CD14-positive monocyte (primary cell): ENCODE measurements at regions not wholly inside any gene's neighbourhood (a gene's known extent, or its start where the extent isn't known, plus 50 kb on each side); places are given as distances from the start of the nearest gene placed in this dataset.
"Not testable (repeated sequence)": the region's sequence is repeated elsewhere in the genome, so short reads cannot be mapped to it uniquely, and the experiment has no call there.

Source experiments
- DNase-seq, 3 donors: peaks; one replicate each; pipeline ENCODE4 v3.0.0-alpha.2; 2011 to 2022
- H2AFZ ChIP-seq: 2 replicates; pipeline ENCODE4 v1.6.0; 2012; ENCODE audit warnings: mild to moderate bottlenecking, low read depth, low read length, inconsistent platforms; ENCODE audit not compliant: insufficient read depth, poor library complexity, severe bottlenecking
- H3K27ac ChIP-seq, 2 donors: 1 replicate in 1 of 2; 2 replicates in 1 of 2; pipeline ENCODE4 v1.5.1; 2012 to 2013; ENCODE audit warnings: low read length in 2 of 2, control low read depth in 1 of 2, inconsistent platforms in 1 of 2, low read depth in 1 of 2, mild to moderate bottlenecking in 1 of 2
- H3K27me3 ChIP-seq, 2 donors: one replicate each; pipeline versions ENCODE4 v1.6.0 to v1.6.1; 2011 to 2013; ENCODE audit warnings: low read length in 2 of 2; ENCODE audit not compliant: control insufficient read depth in 2 of 2, insufficient read depth in 2 of 2
- H3K36me3 ChIP-seq, 2 donors: replicated peaks in 1 of 2; 1 replicate in 1 of 2; 2 replicates in 1 of 2; pipeline versions ENCODE4 v1.5.1 to v1.6.1; 2012 to 2013; ENCODE audit warnings: low read length in 2 of 2, control low read depth in 1 of 2, inconsistent platforms in 1 of 2, mild to moderate bottlenecking in 1 of 2; ENCODE audit not compliant: insufficient read depth in 2 of 2, control insufficient read depth in 1 of 2
- H3K4me1 ChIP-seq, 2 donors: 1 replicate in 1 of 2; 2 replicates in 1 of 2; pipeline versions ENCODE4 v1.5.1 to v1.6.1; 2012 to 2013; ENCODE audit warnings: low read length in 2 of 2, control low read depth in 1 of 2, inconsistent platforms in 1 of 2, mild to moderate bottlenecking in 1 of 2, moderate library complexity in 1 of 2; ENCODE audit not compliant: insufficient read depth in 2 of 2, control insufficient read depth in 1 of 2
- H3K4me2 ChIP-seq: replicated peaks from 2 replicates; pipeline ENCODE3; 2012; ENCODE audit warnings: low read length, moderate library complexity, mild to moderate bottlenecking; ENCODE audit not compliant: poor library complexity, severe bottlenecking; ENCODE audit errors: extremely low read depth
- H3K4me3 ChIP-seq, 3 experiments: fragments of 200-600 bp in 1 of 3; sonication (generic) in 1 of 3; replicated peaks in 1 of 3; 1 replicate in 2 of 3; 2 replicates in 1 of 3; pipeline ENCODE4 v1.5.1; 2011 to 2013; ENCODE audit warnings: low read length in 3 of 3, mild to moderate bottlenecking in 3 of 3, control low read depth in 2 of 3, low read depth in 2 of 3, inconsistent platforms in 1 of 3, moderate library complexity in 1 of 3
- H3K79me2 ChIP-seq: 2 replicates; pipeline ENCODE4 v1.6.0; 2012; ENCODE audit warnings: mild to moderate bottlenecking, control low read depth, inconsistent platforms, low read length, moderate library complexity; ENCODE audit not compliant: insufficient read depth
- H3K9ac ChIP-seq: 2 replicates; pipeline ENCODE4 v1.6.0; 2017; ENCODE audit warnings: low read length, mild to moderate bottlenecking; ENCODE audit not compliant: insufficient read depth, poor library complexity, severe bottlenecking
- H3K9me3 ChIP-seq, 2 donors: replicated peaks in 1 of 2; 1 replicate in 1 of 2; 2 replicates in 1 of 2; pipeline versions ENCODE4 v1.5.1 to v1.6.1; 2012 to 2013; ENCODE audit warnings: low read length in 2 of 2, control low read depth in 1 of 2; ENCODE audit not compliant: control insufficient read depth in 1 of 2, insufficient read depth in 1 of 2
- H4K20me1 ChIP-seq: 2 replicates; pipeline ENCODE4 v1.6.0; 2012; ENCODE audit warnings: mild to moderate bottlenecking, low read length, control low read depth, moderate library complexity; ENCODE audit not compliant: insufficient read depth
- H3K27ac Mint-ChIP-seq, 7 donors: one replicate each; pipeline ENCODE4 v1.8.0; 2020; ENCODE audit warnings: mild to moderate bottlenecking in 7 of 7, mixed read lengths in 7 of 7, moderate library complexity in 6 of 7, inconsistent platforms in 2 of 7
- H3K27me3 Mint-ChIP-seq, 3 donors: one replicate each; pipeline ENCODE4 v1.8.0; 2021 to 2022; ENCODE audit warnings: low read depth in 3 of 3, mild to moderate bottlenecking in 3 of 3, mixed read lengths in 3 of 3, moderate library complexity in 3 of 3, inconsistent platforms in 1 of 3
- H3K36me3 Mint-ChIP-seq, 2 donors: one replicate each; pipeline ENCODE4 v1.8.0; 2020; ENCODE audit warnings: mixed read lengths in 2 of 2, inconsistent platforms in 1 of 2, mild to moderate bottlenecking in 1 of 2
- H3K4me1 Mint-ChIP-seq: one replicate; pipeline ENCODE4 v1.8.0; 2020; ENCODE audit warnings: mild to moderate bottlenecking, mixed read lengths
- H3K4me3 Mint-ChIP-seq, 2 donors: one replicate each; pipeline ENCODE4 v1.8.0; 2020; ENCODE audit warnings: mild to moderate bottlenecking in 2 of 2, mixed read lengths in 2 of 2, moderate library complexity in 1 of 2
- H3K9me3 Mint-ChIP-seq, 7 donors: one replicate each; pipeline ENCODE4 v1.8.0; 2020 to 2022; ENCODE audit warnings: mixed read lengths in 7 of 7, mild to moderate bottlenecking in 6 of 7, moderate library complexity in 6 of 7, inconsistent platforms in 2 of 7
- CTCF ChIP-seq: fragments of 200-600 bp; IDR thresholded peaks from one replicate; pipeline ENCODE4 v1.8.0; 2022; ENCODE audit warnings: antibody characterized with exemption, mild to moderate bottlenecking
- WGBS: methylation state at CpG from one replicate; pipeline ENCODE4 v1.1.5; 2013; ENCODE audit warnings: missing lambda C conversion rate; ENCODE audit not compliant: insufficient coverage; 5-methylcytosine and 5-hydroxymethylcytosine counted together
- intact Hi-C, 2 donors: fragments of 100-400 bp; cut with micrococcal nuclease; formaldehyde crosslinking; loops; one replicate each; pipeline versions ENCODE4 v1.15.0 to v1.15.1; 2023

DNA sequence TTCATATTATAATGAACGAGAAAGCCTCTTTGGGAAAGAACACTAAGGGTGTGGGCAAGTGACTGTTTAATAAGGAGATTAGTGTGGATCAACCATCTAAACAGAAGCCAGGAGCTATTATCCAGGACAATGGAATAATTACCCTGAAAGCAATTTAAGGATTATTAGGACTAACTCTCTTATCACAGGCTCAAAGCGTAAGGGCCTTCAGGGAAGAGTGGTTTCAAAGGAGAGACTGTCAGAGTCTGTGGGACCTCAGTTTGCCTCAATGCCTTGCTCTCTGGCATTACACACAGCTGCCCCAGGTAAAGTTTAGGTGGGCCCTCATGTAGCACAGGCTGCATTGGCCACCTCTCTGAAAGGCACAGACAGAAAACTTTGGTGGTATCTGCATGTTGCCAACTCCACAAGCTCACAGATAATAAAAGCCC is 717.2 kb upstream of the ADGRL3 start:
- no peak overlapping the region for H3K4me3 ChIP-seq
- no peak overlapping the region for H3K4me2 ChIP-seq
- H3K79me2 ChIP-seq, result no peaks in the 10 kb centered on the region
- DNase-seq, result no peak
- no peak overlapping the region for H3K9ac ChIP-seq
- no peaks in the 10 kb centered on the region for H3K4me1 ChIP-seq
- Mint-ChIP-seq H3K27ac (no peak overlapping the region), H3K9me3 (no peaks in the 10 kb centered on the region), H3K4me3 (no peak overlapping the region), H3K36me3 (no peaks in the 10 kb centered on the region), H3K4me1 (no peaks in the 10 kb centered on the region), H3K27me3 (no peaks in the 10 kb centered on the region)
- H2AFZ ChIP-seq, result no peak overlapping the region
- no peak overlapping the region for H3K27ac ChIP-seq
- no peaks in the 10 kb centered on the region for H3K27me3 ChIP-seq
- WGBS, result no CpG with 5 or more reads among the region's 2 CpGs
- H4K20me1 ChIP-seq, result no peaks in the 10 kb centered on the region
- intact Hi-C loops, result no loop called here
- no peak for TF ChIP-seq CTCF
- H3K36me3 ChIP-seq, result no peaks in the 10 kb centered on the region
- H3K9me3 ChIP-seq, result no peaks in the 10 kb centered on the region

DNA sequence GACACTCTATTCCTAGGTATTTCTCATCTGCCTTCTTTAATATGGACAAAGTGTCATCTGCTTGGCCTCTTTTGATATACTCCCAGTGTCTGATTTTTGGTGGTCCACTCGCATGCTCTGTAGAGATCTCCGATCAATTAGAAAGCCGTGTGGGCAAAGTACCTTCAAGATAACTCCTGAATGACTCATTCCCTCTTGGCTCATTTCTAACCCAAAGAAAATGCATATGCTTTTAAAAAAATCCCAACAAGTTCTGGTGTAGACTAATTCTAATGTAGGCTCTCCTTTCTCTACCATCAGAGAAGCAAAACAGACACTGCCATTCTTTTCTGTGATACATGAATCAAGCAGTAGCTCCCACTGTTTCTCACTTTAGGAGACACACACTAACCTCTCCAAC is 714.9 kb upstream of the ADGRL3 start:
- Mint-ChIP-seq H3K4me1 (no peaks in the 10 kb centered on the region), H3K9me3 (no peaks in the 10 kb centered on the region)

GRCh38 chr4:60487118-60487761 is 712.9 kb upstream of the ADGRL3 start:
- H3K79me2 ChIP-seq, H3K4me3 ChIP-seq, H3K4me1 Mint-ChIP-seq, H3K9me3 ChIP-seq, H3K9me3 Mint-ChIP-seq, H3K4me2 ChIP-seq, H3K36me3 ChIP-seq, H3K27ac Mint-ChIP-seq, H3K4me1 ChIP-seq, H3K36me3 Mint-ChIP-seq, H3K9ac ChIP-seq, H3K4me3 Mint-ChIP-seq, intact Hi-C loops, H3K27ac ChIP-seq, H3K27me3 Mint-ChIP-seq, H2AFZ ChIP-seq, DNase-seq, H3K27me3 ChIP-seq, H4K20me1 ChIP-seq: not testable (repeated sequence)
- 100% methylated on average over 1 of the region's 3 CpGs for WGBS

More for the DNA sequence above, 714.9 kb upstream of the ADGRL3 start:
- Histone ChIP-seq H4K20me1 (no peaks in the 10 kb centered on the region), H3K4me2 (no peak overlapping the region), H3K4me1 (no peaks in the 10 kb centered on the region), H3K79me2 (no peaks in the 10 kb centered on the region), H3K27ac (no peak overlapping the region), H3K9me3 (no peaks in the 10 kb centered on the region), H3K4me3 (no peak overlapping the region), H3K9ac (no peak overlapping the region), H3K27me3 (no peaks in the 10 kb centered on the region), H3K36me3 (no peaks in the 10 kb centered on the region), H2AFZ (no peak overlapping the region)
- H3K4me3 Mint-ChIP-seq, result no peak overlapping the region
- 61% methylated on average over 2 of the region's 3 CpGs for WGBS
- no peaks in the 10 kb centered on the region for H3K27me3 Mint-ChIP-seq
- intact Hi-C loops, result no loop called here
- no peak for DNase-seq
- no peak for TF ChIP-seq CTCF
- H3K27ac Mint-ChIP-seq, result no peak overlapping the region
- H3K36me3 Mint-ChIP-seq, result no peaks in the 10 kb centered on the region
